Endothelial cell of umbilical vein (primary cell): ENCODE measurements at regions not wholly inside any gene's neighbourhood (a gene's known extent, or its start where the extent isn't known, plus 50 kb on each side); places are given as distances from the start of the nearest gene placed in this dataset.

Experiments
- BruUV-seq: library from RNA; stranded (reverse); fragments of 400-500 nt; replicated peaks from 2 replicates; lab custom pipeline; 2021; lab: Mats Ljungman, UMichigan
- CTCF ChIA-PET: fragments of 300-600, 350-600 bp; sonication (Branson Sonifier 250); formaldehyde crosslinking; loops from one replicate; lab custom pipeline; 2021; ENCODE audit warnings: antibody characterized with exemption, inconsistent platforms; lab: Charles Lee
- POLR2A ChIA-PET: fragments of 300-600, 350-600 bp; sonication (Branson Sonifier 250); formaldehyde crosslinking; loops from one replicate; lab custom pipeline; 2021; ENCODE audit warnings: antibody characterized with exemption, inconsistent platforms; lab: Charles Lee
- DNase-seq: peaks from one replicate; pipeline ENCODE4 v3.0.0-alpha.2; 2011; ENCODE audit warnings: low read depth, low spot score
- FAIRE-seq: peaks from 2 replicates; lab custom pipeline; 2011; peaks lifted over from hg19 to GRCh38; lab: Jason Lieb, UNC
- H2AFZ ChIP-seq: 2 replicates; pipeline ENCODE4 v1.6.0; 2012; ENCODE audit warnings: low read depth, low read length, control low read depth, inconsistent platforms
- H3K27ac ChIP-seq: 2 replicates; pipeline ENCODE4 v1.5.1; 2011; ENCODE audit warnings: low read depth, mild to moderate bottlenecking, control low read depth, low read length, moderate library complexity; ENCODE audit not compliant: insufficient read depth
- H3K27me3 ChIP-seq, 2 experiments: 2 replicates each; pipeline versions ENCODE4 v1.6.0 to v1.6.1; 2011; ENCODE audit warnings: low read length in 2 of 2, mixed read lengths in 1 of 2; ENCODE audit not compliant: control insufficient read depth in 2 of 2, insufficient read depth in 2 of 2
- H3K36me3 ChIP-seq, 2 experiments: 2 replicates in 1 of 2; 3 replicates in 1 of 2; pipeline ENCODE4 v1.5.1; 2011; ENCODE audit warnings: low read length in 2 of 2, mild to moderate bottlenecking in 1 of 2, moderate library complexity in 1 of 2; ENCODE audit not compliant: control insufficient read depth in 2 of 2, insufficient read depth in 2 of 2; ENCODE audit errors: extremely low read depth in 1 of 2
- H3K4me1 ChIP-seq: 3 replicates; pipeline ENCODE4 v1.5.1; 2011; ENCODE audit warnings: mild to moderate bottlenecking, low read length; ENCODE audit not compliant: control insufficient read depth, insufficient read depth; ENCODE audit errors: extremely low read depth
- H3K4me2 ChIP-seq: 2 replicates; pipeline ENCODE4 v1.6.1; 2011; ENCODE audit warnings: low read length, control low read depth, mixed read lengths; ENCODE audit not compliant: insufficient read depth
- H3K4me3 ChIP-seq, 3 experiments: fragments of 200-600 bp in 1 of 3; sonication (generic), shearing (Covaris generic) in 1 of 3; replicated peaks in 1 of 3; 2 replicates each; pipeline ENCODE4 v1.5.1; 2011 to 2016; ENCODE audit warnings: control low read depth in 3 of 3, low read length in 3 of 3, mild to moderate bottlenecking in 2 of 3, inconsistent platforms in 1 of 3, low read depth in 1 of 3, moderate library complexity in 1 of 3; ENCODE audit not compliant: insufficient read depth in 1 of 3
- H3K79me2 ChIP-seq: 2 replicates; pipeline ENCODE4 v1.6.0; 2012; ENCODE audit warnings: low read length, inconsistent platforms; ENCODE audit not compliant: control insufficient read depth, insufficient read depth
- H3K9ac ChIP-seq: replicated peaks from 2 replicates; pipeline ENCODE3; 2011; ENCODE audit warnings: low read length, control low read depth; ENCODE audit not compliant: insufficient read depth; ENCODE audit errors: extremely low read depth
- H3K9me1 ChIP-seq: replicated peaks from 3 replicates; pipeline ENCODE4 v1.6.0; 2011; ENCODE audit warnings: mild to moderate bottlenecking, low read length; ENCODE audit not compliant: control insufficient read depth, insufficient read depth; ENCODE audit errors: extremely low read depth
- H3K9me3 ChIP-seq: replicated peaks from 2 replicates; pipeline ENCODE4 v1.5.1; 2012; ENCODE audit warnings: low read length, inconsistent platforms; ENCODE audit not compliant: control insufficient read depth, insufficient read depth
- H4K20me1 ChIP-seq: replicated peaks from 2 replicates; pipeline ENCODE3; 2011; ENCODE audit warnings: mild to moderate bottlenecking, low read length; ENCODE audit not compliant: control insufficient read depth, insufficient read depth; ENCODE audit errors: extremely low read depth
- CTCF ChIP-seq, 2 donors: IDR thresholded peaks; 1 replicate in 1 of 2; 2 replicates in 1 of 2; pipeline ENCODE4 v1.5.1; 2011; ENCODE audit warnings: low read length in 2 of 2, mild to moderate bottlenecking in 2 of 2, moderate library complexity in 2 of 2, control low read depth in 1 of 2, inconsistent platforms in 1 of 2, low read depth in 1 of 2; ENCODE audit not compliant: insufficient read depth in 1 of 2; ENCODE audit errors: extremely low read depth in 1 of 2
- EZH2 ChIP-seq: IDR thresholded peaks from 2 replicates; pipeline ENCODE4 v1.6.1; 2012; ENCODE audit warnings: borderline replicate concordance, low read depth, mild to moderate bottlenecking, moderate library complexity, low read length, inconsistent platforms; ENCODE audit not compliant: severe bottlenecking
- FOS ChIP-seq: IDR thresholded peaks from 2 replicates; pipeline ENCODE4 v1.6.1; 2011; ENCODE audit warnings: mild to moderate bottlenecking, low read length, moderate library complexity, borderline replicate concordance; ENCODE audit not compliant: insufficient read depth
- GATA2 ChIP-seq: IDR thresholded peaks from 2 replicates; pipeline ENCODE4 v1.7.0; 2011; ENCODE audit warnings: low read depth, mild to moderate bottlenecking, moderate library complexity, mixed read lengths, low read length; ENCODE audit not compliant: insufficient read length, insufficient read depth
- JUN ChIP-seq: IDR thresholded peaks from 2 replicates; pipeline ENCODE4 v1.6.1; 2011; ENCODE audit warnings: borderline replicate concordance, low read depth; ENCODE audit not compliant: insufficient read length, insufficient read depth
- MYC ChIP-seq: IDR thresholded peaks from one replicate; pipeline ENCODE4 v1.6.1; 2011; ENCODE audit warnings: mild to moderate bottlenecking, low read depth, low read length
- POLR2A ChIP-seq: IDR thresholded peaks from 2 replicates; pipeline ENCODE4 v1.6.1; 2012; ENCODE audit warnings: low read depth, mild to moderate bottlenecking, control low read depth, low read length
- POLR2AphosphoS5 ChIP-seq: IDR thresholded peaks from 2 replicates; pipeline ENCODE4 v1.6.1; 2012; ENCODE audit warnings: low read depth, mild to moderate bottlenecking, control low read depth, low read length, moderate library complexity; ENCODE audit not compliant: insufficient read depth
- dilution Hi-C: fragments of 300-500 bp; cut with MboI; formaldehyde crosslinking; loops from one replicate; pipeline ENCODE4 v1.15.0; 2019; ENCODE audit warnings: low sequenced_read_pairs; ENCODE audit not compliant: extremely low pct_ligation_motif_present
- intact Hi-C: fragments of 100-400 bp; cut with micrococcal nuclease; formaldehyde crosslinking; loops from one replicate; pipeline ENCODE4 v1.10.0; 2022
- TF ChIP-seq, protein P1 (sequence below): IDR thresholded peaks from 2 replicates; pipeline ENCODE4 v1.6.1; 2011; ENCODE audit not compliant: insufficient read depth, insufficient read length

GRCh38 chr7:120091807-120092206 is 181.2 kb upstream of the KCND2 start:
- Histone ChIP-seq H4K20me1 (no peaks in the 10 kb centered on the region), H3K4me3 (no peak overlapping the region), H3K4me1 (no peaks in the 10 kb centered on the region), H3K4me2 (no peak overlapping the region), H3K36me3 (no peaks in the 10 kb centered on the region), H3K9me1 (no peaks in the 10 kb centered on the region), H3K79me2 (no peaks in the 10 kb centered on the region), H3K27me3 (no peaks in the 10 kb centered on the region), H3K27ac (no peak overlapping the region), H3K9me3 (no peaks in the 10 kb centered on the region), H3K9ac (no peak overlapping the region), H2AFZ (no peak overlapping the region)
- ChIA-PET POLR2A (no interaction called here), CTCF (no interaction called here)
- no peak for TF ChIP-seq CTCF (IDR thresholded peaks at IDR 0.05; ENCODE audit: extremely low read depth in 1 of 2, insufficient read depth in 1 of 2, low read depth in 1 of 2, low read length in 2 of 2)
- TF ChIP-seq MYC = no peak
- TF ChIP-seq EZH2 = no peak
- TF ChIP-seq, protein P1, sequence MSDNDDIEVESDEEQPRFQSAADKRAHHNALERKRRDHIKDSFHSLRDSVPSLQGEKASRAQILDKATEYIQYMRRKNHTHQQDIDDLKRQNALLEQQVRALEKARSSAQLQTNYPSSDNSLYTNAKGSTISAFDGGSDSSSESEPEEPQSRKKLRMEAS = no peak
- TF ChIP-seq POLR2AphosphoS5 = no peak
- TF ChIP-seq POLR2A = no peak
- TF ChIP-seq FOS = no peak
- TF ChIP-seq GATA2 = no peak
- TF ChIP-seq JUN = no peak
- no TSS peak for BruUV-seq
- no peak for FAIRE-seq
- intact Hi-C loops = no loop called here
- no peak for DNase-seq
- dilution Hi-C loops = no loop called here
